ENCODE measurements at regions not wholly inside any gene's neighbourhood (a gene's known extent, or its start where the extent isn't known, plus 50 kb on each side); places are given as distances from the start of the nearest gene placed in this dataset.

DNA sequence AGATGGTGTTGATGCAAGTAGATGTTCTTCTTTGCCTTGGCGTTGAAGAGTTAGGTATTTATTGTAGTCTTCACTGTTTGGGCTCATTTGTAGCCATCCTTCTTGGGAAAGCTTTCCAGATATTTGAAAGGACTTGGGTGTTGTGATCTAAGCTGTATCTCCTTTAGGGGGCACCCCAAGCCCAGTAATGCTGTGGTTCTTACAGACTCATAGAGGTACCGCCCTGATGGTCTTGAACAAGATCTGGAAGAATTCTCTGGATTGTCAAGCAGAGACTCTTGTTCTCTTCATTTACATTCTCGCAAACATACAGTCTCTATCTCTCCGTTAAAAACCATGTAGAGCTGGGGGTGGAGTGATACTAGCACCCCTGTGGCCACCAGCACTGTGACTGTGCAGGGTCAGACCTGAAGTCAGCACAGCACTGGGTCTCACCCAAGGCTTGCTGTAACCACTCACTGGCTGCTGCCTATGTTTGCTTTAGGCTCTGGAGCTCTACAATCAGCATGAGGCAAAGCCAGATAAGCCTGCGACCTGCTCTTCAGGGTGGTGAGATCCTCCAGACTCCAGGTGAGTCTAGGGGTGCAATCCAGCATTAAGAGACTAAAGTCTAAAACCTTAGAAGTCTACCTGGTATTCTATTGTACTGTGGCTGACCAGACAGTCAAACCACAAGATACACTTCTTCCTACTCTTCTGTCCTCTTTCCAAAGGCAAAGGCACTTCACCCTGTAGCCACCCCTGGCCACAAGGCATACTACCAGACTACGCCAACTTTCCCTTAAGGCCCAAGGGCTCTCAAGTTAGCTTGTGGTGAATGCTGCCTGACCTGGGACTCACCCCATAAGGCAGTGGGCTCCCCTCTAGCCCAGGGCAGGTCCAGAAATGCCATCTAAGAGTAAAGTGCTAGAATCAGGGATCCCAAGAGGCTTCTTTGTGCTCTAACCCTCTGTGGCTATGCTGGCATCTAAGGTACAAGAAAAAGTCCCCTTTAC, 209.7 kb upstream of the TMEM196 start:
- H3K4me3 ChIP-seq (replicated peaks in 1 of 2; ENCODE audit: low read depth in 2 of 2, low read length in 2 of 2) = no peak overlapping the region
- peak; percentile 81 for DNase-seq (ENCODE audit: low read depth in 2 of 2)
- TF ChIP-seq, protein P1, sequence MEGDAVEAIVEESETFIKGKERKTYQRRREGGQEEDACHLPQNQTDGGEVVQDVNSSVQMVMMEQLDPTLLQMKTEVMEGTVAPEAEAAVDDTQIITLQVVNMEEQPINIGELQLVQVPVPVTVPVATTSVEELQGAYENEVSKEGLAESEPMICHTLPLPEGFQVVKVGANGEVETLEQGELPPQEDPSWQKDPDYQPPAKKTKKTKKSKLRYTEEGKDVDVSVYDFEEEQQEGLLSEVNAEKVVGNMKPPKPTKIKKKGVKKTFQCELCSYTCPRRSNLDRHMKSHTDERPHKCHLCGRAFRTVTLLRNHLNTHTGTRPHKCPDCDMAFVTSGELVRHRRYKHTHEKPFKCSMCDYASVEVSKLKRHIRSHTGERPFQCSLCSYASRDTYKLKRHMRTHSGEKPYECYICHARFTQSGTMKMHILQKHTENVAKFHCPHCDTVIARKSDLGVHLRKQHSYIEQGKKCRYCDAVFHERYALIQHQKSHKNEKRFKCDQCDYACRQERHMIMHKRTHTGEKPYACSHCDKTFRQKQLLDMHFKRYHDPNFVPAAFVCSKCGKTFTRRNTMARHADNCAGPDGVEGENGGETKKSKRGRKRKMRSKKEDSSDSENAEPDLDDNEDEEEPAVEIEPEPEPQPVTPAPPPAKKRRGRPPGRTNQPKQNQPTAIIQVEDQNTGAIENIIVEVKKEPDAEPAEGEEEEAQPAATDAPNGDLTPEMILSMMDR (IDR thresholded peaks at IDR 0.05; ENCODE audit: low read depth, low read length) = peak; percentile 31

DNA sequence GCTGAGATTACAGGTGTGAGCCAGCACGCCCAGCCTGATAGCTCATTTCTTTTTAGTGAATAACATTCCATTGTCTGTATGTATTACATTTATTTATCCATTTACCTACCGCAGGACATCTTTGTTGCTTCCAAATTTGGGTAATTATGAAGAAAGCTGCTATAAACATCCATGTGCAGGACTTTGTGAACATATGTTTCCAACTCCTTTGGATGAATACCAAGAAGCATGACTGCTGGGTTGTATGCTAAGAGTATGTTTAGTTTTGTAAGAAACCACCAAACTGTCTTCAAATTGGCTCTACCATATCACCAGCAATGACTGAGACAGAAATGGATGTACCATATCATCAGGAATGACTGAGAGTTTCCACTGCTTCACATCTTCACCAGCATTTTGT, 200.2 kb upstream of the TMEM196 start:
- no peak for DNase-seq (ENCODE audit: low read depth in 2 of 2)
- TF ChIP-seq, protein P1 (IDR thresholded peaks at IDR 0.05; ENCODE audit: low read depth, low read length) = no peak
- H3K4me3 ChIP-seq (replicated peaks in 1 of 2; ENCODE audit: low read depth in 2 of 2, low read length in 2 of 2) = no peak overlapping the region

DNA sequence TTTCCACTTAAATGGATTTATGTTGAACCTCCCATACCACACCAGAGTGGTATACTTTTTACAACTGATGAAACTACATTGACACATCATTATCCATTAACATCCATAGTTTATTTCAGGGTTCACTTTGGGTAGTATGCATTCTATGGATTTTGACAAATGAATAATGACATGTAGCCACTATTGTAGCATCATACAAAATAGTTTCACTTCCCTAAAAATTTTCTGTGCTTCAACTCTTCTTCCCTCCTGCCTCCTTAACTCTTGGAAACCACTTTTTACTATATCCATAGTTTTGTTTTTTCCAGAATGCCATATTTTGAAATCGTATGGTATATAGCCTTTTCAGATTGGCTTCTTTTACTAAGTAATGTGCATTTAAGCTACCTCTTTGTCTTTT, 199.5 kb upstream of the TMEM196 start:
- H3K4me3 ChIP-seq (replicated peaks in 1 of 2; ENCODE audit: low read depth in 2 of 2, low read length in 2 of 2) = no peak overlapping the region
- TF ChIP-seq, protein P1 (IDR thresholded peaks at IDR 0.05; ENCODE audit: low read depth, low read length) = no peak
- DNase-seq (ENCODE audit: low read depth in 2 of 2) = no peak

DNA sequence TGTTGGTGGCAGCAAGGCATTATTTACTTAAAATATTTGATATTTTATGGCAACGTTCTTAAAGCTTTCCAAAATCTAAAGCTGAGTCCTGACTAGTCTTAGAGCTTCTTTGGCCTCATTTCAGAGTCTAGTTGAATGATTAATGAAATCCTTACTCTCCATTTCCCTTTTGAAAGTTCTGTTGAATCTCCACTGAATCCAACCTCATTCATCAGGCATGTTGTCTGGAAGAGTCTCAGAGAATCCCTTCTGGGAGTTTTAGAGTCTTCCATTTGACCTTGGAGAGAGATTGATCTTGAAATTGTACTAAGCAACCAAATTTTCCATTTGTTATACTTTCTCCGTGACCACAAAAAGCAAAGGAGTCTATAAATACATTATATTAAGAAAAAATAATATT, 198.5 kb upstream of the TMEM196 start:
- TF ChIP-seq, protein P1 (IDR thresholded peaks at IDR 0.05; ENCODE audit: low read depth, low read length) = no peak
- DNase-seq (ENCODE audit: low read depth in 2 of 2) = peak in 1 of 2 donors; percentile 18

DNA sequence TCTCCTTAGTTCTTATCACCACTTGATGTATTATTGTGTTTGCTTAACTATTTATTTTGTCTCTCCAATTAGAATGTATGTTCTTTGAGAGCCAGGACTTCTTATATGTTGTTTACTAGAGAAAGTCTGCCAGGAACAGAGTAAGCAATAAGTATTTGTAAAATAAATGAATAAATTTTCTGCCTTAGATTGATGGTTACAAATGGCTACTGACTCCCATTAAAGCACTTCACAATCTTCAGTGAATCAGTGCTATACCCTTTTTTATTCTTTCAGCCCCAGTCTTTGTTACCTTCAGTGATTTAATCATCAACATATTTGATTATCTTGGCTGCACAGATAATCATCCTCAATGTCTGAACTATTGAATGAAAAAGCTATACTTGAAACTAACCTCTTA, 197.1 kb upstream of the TMEM196 start:
- H3K4me3 ChIP-seq (replicated peaks in 1 of 2; ENCODE audit: low read depth in 2 of 2, low read length in 2 of 2) = no peak overlapping the region
- DNase-seq (ENCODE audit: low read depth in 2 of 2) = no peak
- TF ChIP-seq, protein P1 (IDR thresholded peaks at IDR 0.05; ENCODE audit: low read depth, low read length) = no peak

More for the DNA sequence above, 198.5 kb upstream of the TMEM196 start:
- H3K4me3 ChIP-seq (replicated peaks in 1 of 2; ENCODE audit: low read depth in 2 of 2, low read length in 2 of 2) = no peak overlapping the region

DNA sequence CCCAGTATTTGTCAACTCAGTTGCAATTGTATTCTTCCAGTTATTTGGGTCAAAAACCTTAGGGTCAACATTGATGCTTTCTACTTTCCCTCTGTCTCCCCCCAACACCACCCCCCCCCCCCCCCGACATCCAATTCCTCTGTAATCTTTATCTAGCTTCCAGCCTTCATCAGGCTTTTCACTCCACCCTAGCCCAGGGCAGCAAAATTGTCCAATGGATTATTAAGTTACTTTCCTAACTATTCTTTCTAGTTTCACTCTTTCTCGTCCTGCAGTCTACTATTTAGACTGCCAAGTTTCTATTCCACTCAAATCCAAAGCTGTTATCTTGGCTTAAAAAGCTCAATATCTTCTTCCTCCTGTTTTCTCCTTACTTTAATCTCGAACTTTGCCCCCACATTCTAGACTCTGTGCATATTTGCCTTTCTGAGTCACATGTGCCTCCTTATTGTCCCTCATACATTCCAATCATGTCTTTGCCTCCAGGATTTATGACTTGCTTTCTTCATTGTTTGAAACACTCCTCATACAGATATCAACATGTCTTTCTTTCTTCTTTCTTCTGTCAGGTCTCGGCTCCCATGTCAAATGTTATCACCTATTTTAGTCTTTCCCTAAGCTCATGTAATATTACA, 196.6 kb upstream of the TMEM196 start:
- TF ChIP-seq, protein P1 (IDR thresholded peaks at IDR 0.05; ENCODE audit: low read depth, low read length) = no peak
- H3K4me3 ChIP-seq (replicated peaks in 1 of 2; ENCODE audit: low read depth in 2 of 2, low read length in 2 of 2) = no peak overlapping the region
- DNase-seq (ENCODE audit: low read depth in 2 of 2) = peak; percentile 62 to 64

All from cardiac fibroblast (primary cell).